ENCODE measurements at regions not wholly inside any gene's neighbourhood (a gene's known extent, or its start where the extent isn't known, plus 50 kb on each side); places are given as distances from the start of the nearest gene placed in this dataset.

DNA sequence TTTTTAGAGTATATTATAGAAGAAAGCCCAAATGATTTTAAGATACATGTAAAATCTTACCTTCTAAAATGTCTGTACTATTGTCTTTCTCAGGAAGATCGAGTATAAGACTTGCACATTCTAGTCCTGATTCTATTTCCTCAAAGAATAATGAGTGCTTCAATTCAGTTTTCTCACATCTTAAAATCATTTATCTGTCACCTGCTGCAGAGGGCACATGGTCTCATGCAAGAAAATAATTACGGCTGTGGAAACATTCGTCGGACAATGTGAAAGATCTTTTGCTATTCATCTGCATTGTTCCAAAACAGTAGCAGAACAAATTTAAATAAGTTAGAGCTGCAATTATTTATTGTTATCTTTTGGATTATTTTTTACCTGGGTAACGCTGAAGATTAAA is 1403.5 kb downstream of the PCDH9 start:
- H3K36me3 ChIP-seq = no peaks in the 10 kb centered on the region
- H3K27ac ChIP-seq = no peak overlapping the region
- no peak for TF ChIP-seq POLR2A (IDR thresholded peaks at IDR 0.05)
- no peak for TF ChIP-seq CTCF (IDR thresholded peaks at IDR 0.05 in 4 of 5, conservative IDR thresholded peaks at IDR 0.05 in 1 of 5)
- no peaks in the 10 kb centered on the region for H3K9me3 ChIP-seq
- H3K27me3 ChIP-seq = no peaks in the 10 kb centered on the region
- H3K4me1 ChIP-seq = no peaks in the 10 kb centered on the region
- in situ Hi-C loops (cut with MboI; ENCODE audit: low sequenced_read_pairs in 4 of 4) (no loop called here), intact Hi-C loops (cut with DNase I; ENCODE audit: low total_unique reads) (no loop called here)
- ATAC-seq = no peak
- H3K4me3 ChIP-seq = no peak overlapping the region
- DNase-seq = no peak

DNA sequence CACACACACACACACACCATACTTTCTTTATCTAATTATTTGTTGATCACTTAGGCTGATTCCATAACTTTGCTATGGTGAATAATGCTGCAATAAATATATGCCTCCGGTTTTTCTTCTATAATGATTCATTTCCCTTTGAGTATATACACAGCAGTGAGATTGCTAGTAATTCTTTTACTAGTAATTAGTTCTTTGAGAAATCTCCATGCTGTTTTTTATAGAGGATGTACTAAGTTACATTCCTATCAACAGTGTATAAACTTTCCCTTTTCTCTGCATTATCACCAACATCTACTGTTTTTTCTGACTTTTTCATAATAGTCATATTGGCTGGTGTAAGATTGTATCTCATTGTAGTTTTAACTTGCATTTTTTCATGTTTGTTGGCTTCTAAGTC is 1405.1 kb downstream of the PCDH9 start:
- DNase-seq (no peak), ATAC-seq (no peak)
- no peak for TF ChIP-seq CTCF (IDR thresholded peaks at IDR 0.05 in 4 of 5, conservative IDR thresholded peaks at IDR 0.05 in 1 of 5)
- no peak for TF ChIP-seq POLR2A (IDR thresholded peaks at IDR 0.05)
- H3K27me3 ChIP-seq = no peaks in the 10 kb centered on the region
- no peaks in the 10 kb centered on the region for H3K9me3 ChIP-seq
- intact Hi-C loops (cut with DNase I; ENCODE audit: low total_unique reads) = no loop called here
- H3K27ac ChIP-seq = no peak overlapping the region
- H3K4me1 ChIP-seq = no peaks in the 10 kb centered on the region
- H3K36me3 ChIP-seq = no peaks in the 10 kb centered on the region
- in situ Hi-C loops (cut with MboI; ENCODE audit: low sequenced_read_pairs in 4 of 4) = no loop called here
- no peak overlapping the region for H3K4me3 ChIP-seq

- Histone ChIP-seq H3K4me1 (no peaks in the 10 kb centered on the region), H3K27ac (no peak overlapping the region), H3K27me3 (no peaks in the 10 kb centered on the region), H3K36me3 (no peaks in the 10 kb centered on the region), H3K4me3 (no peak overlapping the region), H3K9me3 (no peaks in the 10 kb centered on the region)
- no peak for TF ChIP-seq POLR2A (IDR thresholded peaks at IDR 0.05)
- no peak for TF ChIP-seq CTCF (IDR thresholded peaks at IDR 0.05 in 4 of 5, conservative IDR thresholded peaks at IDR 0.05 in 1 of 5)
- ATAC-seq (no peak), DNase-seq (no peak)
- in situ Hi-C loops (cut with MboI; ENCODE audit: low sequenced_read_pairs in 4 of 4) (no loop called here), intact Hi-C loops (cut with DNase I; ENCODE audit: low total_unique reads) (no loop called here)
These were observed 1422.1 kb downstream of the PCDH9 start for GRCh38 chr13:65808061-65808460.

DNA sequence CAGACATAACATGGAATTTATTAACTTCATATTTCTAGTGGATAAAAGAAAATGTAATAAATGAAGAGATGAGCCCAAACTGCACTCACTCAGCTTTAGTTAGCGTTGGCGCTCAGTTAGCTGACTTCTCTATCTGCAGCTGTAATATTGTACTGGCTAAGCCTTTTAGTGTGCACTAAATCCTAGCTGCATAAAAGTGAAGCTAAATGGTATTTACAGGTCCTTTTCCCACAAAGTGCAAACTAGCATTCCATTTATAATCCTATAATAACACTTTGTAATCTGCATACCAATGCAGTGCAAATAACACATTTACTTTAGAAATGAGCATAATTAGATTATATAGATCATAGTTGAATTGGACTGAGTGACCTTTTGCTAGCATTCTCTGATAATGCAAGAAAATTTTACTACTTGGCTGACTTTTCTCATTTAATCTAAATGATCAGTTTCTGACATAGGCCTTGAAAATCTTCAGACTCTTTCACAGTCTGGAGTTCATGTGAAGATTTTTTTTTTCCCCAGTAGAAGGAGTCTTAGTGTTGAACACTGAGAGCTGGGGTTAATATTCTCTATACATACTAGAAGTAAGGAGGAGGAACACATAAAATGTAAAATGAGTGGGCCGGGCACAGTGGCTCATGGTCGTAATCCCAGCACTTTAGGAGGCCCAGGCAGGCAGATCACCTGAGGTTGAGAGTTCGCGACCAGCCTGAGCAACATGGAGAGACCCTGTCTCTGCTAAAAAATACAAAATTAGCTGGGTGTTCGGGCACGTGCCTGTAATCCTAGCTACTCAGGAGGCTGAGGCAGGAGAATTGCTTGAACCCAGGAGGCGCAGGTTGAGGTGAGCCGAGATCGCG is 1426.4 kb downstream of the PCDH9 start:
- H3K36me3 ChIP-seq = no peaks in the 10 kb centered on the region
- in situ Hi-C loops (cut with MboI; ENCODE audit: low sequenced_read_pairs in 4 of 4) (no loop called here), intact Hi-C loops (cut with DNase I; ENCODE audit: low total_unique reads) (no loop called here)
- no peak overlapping the region for H3K4me3 ChIP-seq
- TF ChIP-seq POLR2A (IDR thresholded peaks at IDR 0.05) (no peak), CTCF (IDR thresholded peaks at IDR 0.05 in 4 of 5, conservative IDR thresholded peaks at IDR 0.05 in 1 of 5) (no peak)
- H3K27me3 ChIP-seq = no peaks in the 10 kb centered on the region
- DNase-seq = no peak
- H3K4me1 ChIP-seq = no peaks in the 10 kb centered on the region
- H3K27ac ChIP-seq = no peak overlapping the region
- no peaks in the 10 kb centered on the region for H3K9me3 ChIP-seq
- no peak for ATAC-seq

GRCh38 chr13:65789815-65790214 is 1440.3 kb downstream of the PCDH9 start:
- in situ Hi-C loops (cut with MboI; ENCODE audit: low sequenced_read_pairs in 4 of 4) = no loop called here
- intact Hi-C loops (cut with DNase I; ENCODE audit: low total_unique reads) = no loop called here
- ATAC-seq (no peak), DNase-seq (no peak)
- H3K4me3 ChIP-seq = no peak overlapping the region
- H3K4me1 ChIP-seq = no peaks in the 10 kb centered on the region
- TF ChIP-seq POLR2A (IDR thresholded peaks at IDR 0.05) = no peak
- no peak for TF ChIP-seq CTCF (IDR thresholded peaks at IDR 0.05 in 4 of 5, conservative IDR thresholded peaks at IDR 0.05 in 1 of 5)
- H3K27ac ChIP-seq = no peak overlapping the region
- no peaks in the 10 kb centered on the region for H3K36me3 ChIP-seq
- no peaks in the 10 kb centered on the region for H3K27me3 ChIP-seq
- H3K9me3 ChIP-seq = no peaks in the 10 kb centered on the region

Measured in gastrocnemius medialis (tissue), 4 donors.